Mesothelial cell of epicardium (in vitro differentiated cells): ENCODE measurements at regions not wholly inside any gene's neighbourhood (a gene's known extent, or its start where the extent isn't known, plus 50 kb on each side); places are given as distances from the start of the nearest gene placed in this dataset.

ENCODE experiments used
- DNase-seq, 2 experiments: peaks; one replicate each; pipeline ENCODE4 v3.0.0; 2021; ENCODE audit warnings: low spot score in 2 of 2; ENCODE audit not compliant: unreplicated experiment in 2 of 2
- H3K27ac Mint-ChIP-seq: 2 replicates; pipeline ENCODE4 v1.8.0; 2021; ENCODE audit warnings: mixed read lengths
- H3K27me3 Mint-ChIP-seq: 2 replicates; pipeline ENCODE4 v1.8.0; 2021; ENCODE audit warnings: low read depth, mixed read lengths
- H3K36me3 Mint-ChIP-seq: 2 replicates; pipeline ENCODE4 v1.8.0; 2021; ENCODE audit warnings: mixed read lengths
- H3K4me1 Mint-ChIP-seq: 2 replicates; pipeline ENCODE4 v1.8.0; 2021; ENCODE audit warnings: mixed read lengths
- H3K4me3 Mint-ChIP-seq: 2 replicates; pipeline ENCODE4 v1.8.0; 2021; ENCODE audit warnings: mild to moderate bottlenecking, moderate library complexity, mixed read lengths
- H3K9me3 Mint-ChIP-seq: 2 replicates; pipeline ENCODE4 v1.8.0; 2021; ENCODE audit warnings: mixed read lengths
- TF ChIP-seq, protein P1 (sequence below): fragments of 200-600 bp; sonication (generic); IDR thresholded peaks from one replicate; pipeline ENCODE4 v1.5.0; 2021; ENCODE audit warnings: antibody characterized with exemption; ENCODE audit not compliant: unreplicated experiment

DNA sequence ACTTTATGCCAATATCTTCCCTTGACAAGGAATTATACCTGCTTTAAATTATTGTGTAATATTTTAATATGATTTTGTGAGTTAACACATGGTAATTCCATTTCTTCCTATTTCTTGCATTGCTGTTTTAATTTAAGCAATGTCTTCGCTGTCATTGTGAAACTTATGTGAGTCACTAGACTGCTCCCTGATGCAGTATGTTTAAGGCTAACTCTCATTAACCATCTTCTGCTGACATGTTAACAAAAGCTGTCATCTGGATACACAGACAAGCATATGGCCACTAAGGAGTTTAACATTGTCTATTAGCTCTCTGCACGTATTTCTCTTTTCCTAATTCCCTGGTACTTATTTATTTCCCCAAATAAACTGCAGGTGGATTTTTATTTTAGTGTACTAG lies 980.8 kb upstream of the CTNND2 start:
- DNase-seq = no peak
- Mint-ChIP-seq H3K36me3 (no peaks in the 10 kb centered on the region), H3K4me3 (no peak overlapping the region), H3K9me3 (no peaks in the 10 kb centered on the region), H3K27ac (no peak overlapping the region), H3K27me3 (peaks cover 2% of the 10 kb centered on the region), H3K4me1 (no peaks in the 10 kb centered on the region)
- TF ChIP-seq, protein P1, sequence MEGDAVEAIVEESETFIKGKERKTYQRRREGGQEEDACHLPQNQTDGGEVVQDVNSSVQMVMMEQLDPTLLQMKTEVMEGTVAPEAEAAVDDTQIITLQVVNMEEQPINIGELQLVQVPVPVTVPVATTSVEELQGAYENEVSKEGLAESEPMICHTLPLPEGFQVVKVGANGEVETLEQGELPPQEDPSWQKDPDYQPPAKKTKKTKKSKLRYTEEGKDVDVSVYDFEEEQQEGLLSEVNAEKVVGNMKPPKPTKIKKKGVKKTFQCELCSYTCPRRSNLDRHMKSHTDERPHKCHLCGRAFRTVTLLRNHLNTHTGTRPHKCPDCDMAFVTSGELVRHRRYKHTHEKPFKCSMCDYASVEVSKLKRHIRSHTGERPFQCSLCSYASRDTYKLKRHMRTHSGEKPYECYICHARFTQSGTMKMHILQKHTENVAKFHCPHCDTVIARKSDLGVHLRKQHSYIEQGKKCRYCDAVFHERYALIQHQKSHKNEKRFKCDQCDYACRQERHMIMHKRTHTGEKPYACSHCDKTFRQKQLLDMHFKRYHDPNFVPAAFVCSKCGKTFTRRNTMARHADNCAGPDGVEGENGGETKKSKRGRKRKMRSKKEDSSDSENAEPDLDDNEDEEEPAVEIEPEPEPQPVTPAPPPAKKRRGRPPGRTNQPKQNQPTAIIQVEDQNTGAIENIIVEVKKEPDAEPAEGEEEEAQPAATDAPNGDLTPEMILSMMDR = no peak

DNA sequence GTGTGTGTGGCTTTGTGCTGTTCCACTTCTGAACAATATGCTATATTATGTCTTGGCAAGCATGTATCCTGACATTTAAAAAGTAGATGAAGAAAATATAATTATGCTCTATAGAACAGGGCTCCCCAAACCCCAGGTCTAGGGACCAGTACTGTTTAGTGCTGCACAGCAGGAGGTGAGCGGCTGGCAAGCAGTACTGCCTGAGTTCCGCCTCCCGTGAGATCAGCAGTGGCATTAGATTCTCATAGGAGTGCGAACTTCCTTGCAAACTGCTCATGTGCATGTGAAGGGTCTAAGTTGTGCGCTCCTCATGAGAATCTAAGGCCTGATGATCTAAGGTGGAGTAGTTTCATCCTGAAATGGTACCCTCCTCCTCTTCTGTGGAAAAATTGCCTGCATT lies 979.1 kb upstream of the CTNND2 start:
- Mint-ChIP-seq H3K4me1 (no peaks in the 10 kb centered on the region), H3K9me3 (no peaks in the 10 kb centered on the region), H3K4me3 (no peak overlapping the region), H3K27me3 (peaks cover 2% of the 10 kb centered on the region), H3K36me3 (no peaks in the 10 kb centered on the region), H3K27ac (no peak overlapping the region)
- TF ChIP-seq, protein P1 = no peak
- no peak for DNase-seq

DNA sequence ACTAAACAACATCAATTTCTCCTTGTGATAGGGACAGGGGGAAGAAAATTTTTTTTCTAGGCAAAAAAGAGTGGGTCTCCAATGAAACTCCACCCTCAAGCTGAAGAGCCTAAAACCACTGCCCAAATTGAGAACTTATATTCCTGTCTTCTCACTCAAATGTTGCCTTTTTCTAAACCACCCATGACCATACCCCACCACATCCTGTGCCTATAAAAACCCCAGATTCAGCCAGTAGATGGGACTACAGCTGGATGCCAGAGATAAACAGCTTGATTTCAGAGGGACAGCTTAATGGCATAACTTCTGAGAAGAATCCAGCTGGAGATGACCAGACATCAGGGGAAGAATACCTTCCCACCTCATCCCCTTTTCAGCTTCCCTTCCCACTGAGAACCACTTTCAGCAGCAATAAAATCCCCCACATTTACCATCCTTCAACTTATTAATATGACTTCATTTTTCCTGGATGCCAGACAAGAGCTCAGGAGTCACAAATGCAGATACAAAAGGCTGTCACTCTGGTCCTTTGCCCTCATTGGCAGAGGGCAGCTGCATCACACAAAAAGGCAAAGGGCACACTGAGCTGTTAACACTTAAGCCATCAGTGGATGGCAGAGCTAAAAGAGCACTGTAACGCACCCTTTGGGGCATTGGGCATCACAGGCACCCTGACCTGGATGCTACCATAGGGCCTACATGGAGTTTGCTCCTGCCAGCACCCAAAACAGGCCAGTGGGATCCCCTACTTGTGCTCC lies 972.5 kb upstream of the CTNND2 start:
- Mint-ChIP-seq H3K4me3 (no peak overlapping the region), H3K4me1 (no peaks in the 10 kb centered on the region), H3K27me3 (no peaks in the 10 kb centered on the region), H3K27ac (no peak overlapping the region), H3K9me3 (peaks cover 25% of the 10 kb centered on the region), H3K36me3 (peaks cover 4% of the 10 kb centered on the region)
- no peak for DNase-seq
- TF ChIP-seq, protein P1 = no peak

DNA sequence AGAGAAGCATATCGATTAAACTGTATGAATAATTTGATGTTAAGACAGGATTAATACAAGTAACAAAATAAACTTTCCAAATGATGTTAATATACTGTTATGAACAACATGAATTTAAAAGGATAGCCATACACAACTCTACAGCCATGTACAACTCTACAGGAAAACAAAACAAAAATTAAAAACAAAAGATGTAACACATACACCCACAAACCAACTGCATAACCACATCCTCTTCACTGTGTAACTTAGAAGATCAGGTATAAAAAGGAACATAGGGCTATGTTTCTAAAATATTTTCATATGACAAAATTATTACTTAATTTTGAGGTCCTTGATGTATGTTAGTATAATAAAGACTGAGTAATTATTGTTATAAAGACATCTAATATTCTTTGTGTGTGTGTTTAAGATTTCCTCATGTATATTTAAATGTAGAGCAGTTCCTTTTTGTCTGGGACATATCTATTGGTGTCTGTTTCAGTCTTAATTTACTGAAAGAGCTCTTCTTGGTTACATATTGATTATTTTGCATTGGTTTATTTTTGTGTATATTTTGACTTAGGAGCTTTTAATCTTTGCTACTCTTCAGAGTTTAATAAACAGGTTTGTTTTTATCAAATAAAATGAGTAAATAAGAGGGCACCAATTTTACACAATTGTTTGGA lies 966.8 kb upstream of the CTNND2 start:
- TF ChIP-seq, protein P1 = no peak
- Mint-ChIP-seq H3K36me3 (peaks cover 4% of the 10 kb centered on the region), H3K27ac (no peak overlapping the region), H3K27me3 (no peaks in the 10 kb centered on the region), H3K4me3 (no peak overlapping the region), H3K9me3 (peaks cover 26% of the 10 kb centered on the region), H3K4me1 (no peaks in the 10 kb centered on the region)
- no peak for DNase-seq

DNA sequence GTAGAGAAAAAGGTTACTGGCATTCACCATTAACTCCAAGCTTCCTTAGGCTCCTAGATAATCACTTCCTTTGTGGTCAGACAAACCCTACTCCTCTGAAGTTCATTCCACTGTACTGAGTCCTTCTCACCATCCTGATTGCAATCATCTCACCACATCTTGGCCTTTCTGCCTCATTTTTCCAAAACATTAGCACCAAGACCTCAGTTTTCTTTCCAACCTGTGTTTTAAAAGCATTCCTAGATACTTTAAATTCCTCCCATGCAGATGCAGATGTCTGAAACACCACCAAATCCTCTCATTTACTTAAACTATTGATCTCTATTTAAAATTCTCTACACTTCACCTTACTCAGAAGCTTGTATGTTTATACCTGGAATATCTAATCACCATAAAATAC lies 961.3 kb upstream of the CTNND2 start:
- H3K27ac Mint-ChIP-seq = no peak overlapping the region
- DNase-seq = no peak

More for the DNA sequence above, 961.3 kb upstream of the CTNND2 start:
- H3K4me1 Mint-ChIP-seq = peaks cover 7% of the 10 kb centered on the region
- H3K4me3 Mint-ChIP-seq = no peak overlapping the region
- no peaks in the 10 kb centered on the region for H3K9me3 Mint-ChIP-seq
- no peaks in the 10 kb centered on the region for H3K27me3 Mint-ChIP-seq
- no peaks in the 10 kb centered on the region for H3K36me3 Mint-ChIP-seq
- TF ChIP-seq, protein P1 = no peak
